RPMI7951 (cell line): ENCODE measurements at regions not wholly inside any gene's neighbourhood (a gene's known extent, or its start where the extent isn't known, plus 50 kb on each side); places are given as distances from the start of the nearest gene placed in this dataset.

Experiments
- DNase-seq: peaks from one replicate; pipeline ENCODE4 v3.0.0-alpha.2; 2012; ENCODE audit warnings: low read depth

DNA sequence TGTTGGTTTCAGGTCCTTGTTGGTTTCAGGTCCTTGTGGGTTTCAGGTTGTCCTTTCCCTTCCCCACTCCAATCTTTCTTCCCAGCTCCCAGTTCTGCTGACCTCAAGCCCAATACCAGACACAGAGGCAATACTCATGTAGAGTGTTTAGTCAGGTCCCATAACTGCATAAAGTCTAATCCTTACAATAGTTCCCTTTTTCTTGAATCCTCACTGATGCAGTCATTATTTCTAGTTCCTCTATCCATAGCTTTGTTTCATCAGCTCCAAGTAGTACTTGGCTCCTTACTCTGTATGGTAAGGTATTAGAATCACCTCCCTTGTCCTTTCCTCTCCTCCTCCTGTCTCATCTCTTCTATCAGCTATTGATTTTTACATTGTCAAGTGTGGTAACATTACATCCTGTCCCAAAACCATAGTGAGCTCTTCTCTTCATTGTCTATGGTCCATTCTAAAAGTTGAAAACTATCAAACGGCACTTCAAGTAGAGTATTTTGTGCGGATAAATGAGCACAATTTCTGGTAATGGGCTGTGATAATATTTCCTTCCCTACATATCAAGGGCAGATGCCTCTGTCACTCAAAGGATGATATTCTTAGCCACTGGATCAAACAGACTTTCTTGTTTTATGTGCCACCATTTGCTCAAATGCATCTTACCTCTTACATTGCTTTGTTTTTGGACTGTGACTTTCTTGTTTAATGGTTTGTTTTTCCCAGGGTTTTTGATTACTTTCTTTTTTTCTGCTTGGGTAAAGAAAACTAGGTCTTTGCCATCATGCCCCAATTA, 57.2 kb upstream of the JDP2 start:
- DNase-seq = no peak

DNA sequence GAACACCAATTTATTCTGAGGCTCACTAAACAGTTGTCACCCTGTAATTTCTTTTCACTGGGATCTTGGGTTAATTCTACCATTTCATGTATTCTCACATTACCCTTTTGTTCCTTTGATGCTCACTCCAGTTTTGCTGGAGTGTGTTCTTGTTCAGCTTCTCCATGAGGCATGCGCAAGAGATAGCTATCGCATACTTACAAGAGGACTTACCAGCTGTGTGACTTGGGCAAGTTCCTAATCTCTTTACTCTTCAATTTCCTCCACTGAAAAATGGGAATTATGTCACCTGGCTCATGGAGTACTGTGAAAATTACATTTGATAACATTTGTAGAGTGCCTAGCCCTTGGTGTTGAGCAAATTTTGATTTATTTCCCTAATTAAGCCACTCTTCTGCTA, 56.5 kb upstream of the JDP2 start:
- no peak for DNase-seq

DNA sequence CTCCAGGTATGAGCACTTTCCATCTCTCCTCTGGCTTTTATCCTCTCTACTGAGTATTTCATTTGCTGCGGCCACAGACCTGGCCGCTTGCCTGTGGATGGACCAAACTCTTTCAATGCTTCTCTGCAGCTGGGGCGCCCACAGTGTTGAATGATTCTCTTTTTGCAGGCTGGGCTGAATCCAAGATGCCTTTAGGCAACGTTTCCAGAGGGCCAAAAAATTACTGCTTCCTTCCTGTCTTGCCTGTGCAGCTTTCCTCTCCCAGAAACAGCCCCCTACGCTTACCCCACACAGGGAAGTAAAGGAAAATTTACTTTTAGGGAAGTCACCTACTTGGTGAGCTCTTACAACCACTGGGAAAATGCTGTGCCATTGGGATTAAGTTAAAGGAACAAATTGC, 55.6 kb upstream of the JDP2 start:
- DNase-seq = peak; percentile 17

DNA sequence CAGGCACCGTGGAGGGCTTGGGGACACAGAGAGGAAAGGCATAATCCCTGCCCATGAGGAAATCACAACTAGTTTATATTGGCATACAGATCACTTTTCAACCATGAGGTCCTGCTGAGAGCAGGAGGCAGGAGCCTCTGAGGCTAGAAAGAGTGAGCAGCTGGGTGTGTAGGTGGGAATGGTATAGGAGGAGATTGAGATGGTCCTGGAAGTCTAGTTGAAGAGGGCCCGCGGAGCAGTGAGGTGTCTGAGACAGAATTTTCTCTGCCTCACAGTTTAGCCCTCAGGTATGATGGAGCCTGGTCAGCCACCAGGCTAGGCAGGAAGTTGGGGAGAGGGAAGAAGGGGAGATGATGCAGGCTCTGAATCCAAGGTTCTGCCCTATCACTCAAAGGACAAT, 54.7 kb upstream of the JDP2 start:
- no peak for DNase-seq

DNA sequence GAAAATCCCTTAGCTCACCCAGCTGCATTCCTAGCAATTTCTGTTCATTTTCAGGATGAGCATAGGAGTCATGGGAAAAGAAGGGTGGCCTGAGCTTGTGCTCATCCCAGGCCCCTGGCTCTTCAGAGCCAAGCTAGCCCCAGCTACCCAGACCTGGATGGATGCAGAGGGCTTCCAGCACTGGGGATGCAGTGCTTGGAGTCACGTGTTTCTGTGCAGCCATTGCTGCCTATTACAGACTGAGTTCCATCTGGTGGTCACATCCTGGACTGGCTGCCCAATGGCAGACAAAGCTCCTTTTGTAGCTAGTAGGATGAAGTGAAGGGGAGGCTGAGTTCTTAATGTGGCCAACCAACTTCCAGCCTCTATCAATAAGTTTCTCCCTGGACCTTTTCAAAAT, 54.2 kb upstream of the JDP2 start:
- DNase-seq = no peak

DNA sequence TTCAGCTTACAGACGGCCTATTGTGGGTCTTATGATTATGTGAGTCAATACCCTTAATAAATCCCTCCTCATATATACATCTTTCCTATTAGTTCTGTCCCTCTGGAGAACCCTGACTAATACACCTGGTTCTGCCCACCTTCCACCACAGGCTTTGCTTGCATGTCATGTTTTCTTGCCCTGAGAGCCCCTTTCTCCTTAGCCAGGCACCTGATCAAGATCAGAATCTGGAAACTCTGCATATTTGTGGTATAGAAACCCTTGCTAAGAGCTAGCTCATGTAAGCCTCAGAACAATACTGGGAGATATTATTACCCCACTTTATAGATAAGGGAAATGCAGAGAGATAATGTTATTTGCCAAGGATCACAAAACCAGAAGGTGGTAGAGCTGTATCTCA, 52.9 kb upstream of the JDP2 start:
- no peak for DNase-seq

DNA sequence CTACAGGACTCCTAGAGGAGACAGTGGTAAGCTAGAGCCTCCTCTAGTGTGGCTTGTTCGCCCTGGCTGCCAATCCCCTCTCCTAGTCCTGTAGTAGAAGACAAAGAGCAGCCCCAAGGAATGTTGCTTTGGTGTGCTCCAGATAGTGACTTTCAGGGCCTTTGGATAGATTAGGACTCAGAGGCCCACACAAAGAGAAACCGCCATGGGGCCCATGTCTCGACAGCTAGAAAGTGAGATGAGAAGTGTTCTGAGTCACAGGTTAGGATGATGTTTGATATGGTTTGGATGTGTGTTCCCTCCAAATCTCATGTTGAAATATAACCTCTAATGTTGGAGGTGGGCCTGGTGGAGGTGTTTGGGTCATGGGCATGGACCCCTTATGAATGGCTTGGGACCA, 51.8 kb upstream of the JDP2 start:
- no peak for DNase-seq
